SKM-1 (cell line): ENCODE measurements at regions not wholly inside any gene's neighbourhood (a gene's known extent, or its start where the extent isn't known, plus 50 kb on each side); places are given as distances from the start of the nearest gene placed in this dataset.

Experiments
- DNase-seq: peaks from one replicate; lab custom pipeline; 2025; ENCODE audit not compliant: unreplicated experiment; lab: John Stamatoyannopoulos, UW

- no peak for DNase-seq
Measured at GRCh38 chr6:113385020-113385431, 472.1 kb upstream of the MARCKS start.

DNA sequence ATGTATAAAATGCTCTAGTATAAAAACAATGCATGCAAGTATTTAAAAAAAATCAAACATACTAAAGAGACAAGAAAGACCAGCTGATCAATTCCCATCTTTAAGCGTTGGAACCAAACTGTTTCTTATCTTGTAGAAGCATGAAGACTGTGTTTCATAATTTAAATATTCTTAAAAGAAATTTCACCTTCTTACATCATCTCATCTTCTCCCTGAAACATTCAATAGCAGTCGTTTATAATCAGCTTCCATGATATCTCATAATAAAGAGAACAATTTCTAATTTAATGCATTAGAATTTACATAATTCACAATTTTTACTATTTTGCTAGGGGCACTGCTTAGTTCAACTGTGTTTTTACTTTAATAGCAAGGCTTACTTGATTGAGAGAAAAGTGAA is 468.1 kb upstream of the MARCKS start:
- no peak for DNase-seq

- DNase-seq: no peak
Measured at GRCh38 chr6:113392551-113393055, 464.5 kb upstream of the MARCKS start.

GRCh38 chr6:113394216-113394615 is 462.9 kb upstream of the MARCKS start:
- DNase-seq: no peak

DNA sequence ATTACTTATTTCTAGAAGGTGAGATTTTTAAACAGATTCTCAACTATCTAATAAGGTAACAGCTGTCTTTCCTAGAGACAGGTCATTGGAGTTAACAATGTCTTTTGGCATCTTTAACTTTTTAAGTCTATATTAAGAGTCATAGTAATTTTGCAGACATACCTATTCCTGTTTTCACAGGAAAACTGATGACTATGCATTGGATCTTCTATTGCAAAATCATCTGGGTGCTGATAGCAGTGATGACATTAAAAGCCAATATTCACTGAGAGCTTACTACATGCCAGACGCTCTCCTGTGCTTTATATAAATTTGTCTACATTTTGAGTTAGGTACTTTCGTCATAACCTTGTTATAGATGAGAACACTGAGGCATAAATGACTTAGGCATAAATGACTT is 462.4 kb upstream of the MARCKS start:
- no peak for DNase-seq

GRCh38 chr6:113396730-113397129 is 460.4 kb upstream of the MARCKS start:
- no peak for DNase-seq

DNA sequence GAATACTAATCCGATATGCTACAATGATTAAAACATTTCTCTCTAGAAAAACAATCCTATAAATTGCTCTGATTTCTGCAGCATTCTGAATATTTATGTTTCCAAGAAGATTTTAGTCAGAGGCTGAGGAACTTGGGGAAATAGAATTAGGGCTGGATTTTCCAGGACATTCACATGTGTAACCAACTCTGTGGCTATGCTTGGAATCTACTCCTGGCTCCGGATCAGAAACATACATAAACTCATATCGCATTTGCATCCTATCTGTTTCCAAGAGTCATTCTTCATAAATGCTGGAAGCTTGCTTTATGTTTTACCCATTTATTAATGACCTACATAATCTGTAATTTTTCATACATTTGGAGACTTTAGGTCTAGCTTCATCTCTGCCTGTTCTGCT is 459.9 kb upstream of the MARCKS start:
- DNase-seq: no peak

DNA sequence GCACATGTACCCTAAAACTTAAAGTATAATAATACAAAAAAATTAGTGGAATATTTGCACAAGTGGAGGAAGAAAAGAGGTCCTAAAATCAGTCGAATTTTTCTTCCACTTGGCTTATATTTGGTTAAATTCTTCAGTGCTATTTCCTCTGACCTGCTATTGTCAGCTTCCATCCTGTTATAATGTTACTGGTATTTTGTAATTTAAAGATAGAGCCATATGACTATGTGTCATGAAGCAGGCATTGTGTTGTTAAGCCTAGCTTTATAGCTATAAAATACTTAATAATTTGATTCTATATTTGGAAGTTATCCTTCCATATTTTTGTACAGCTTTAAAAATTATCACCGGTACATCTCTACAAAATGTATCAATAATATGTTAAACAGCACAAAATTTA is 455.9 kb upstream of the MARCKS start:
- DNase-seq: no peak

DNA sequence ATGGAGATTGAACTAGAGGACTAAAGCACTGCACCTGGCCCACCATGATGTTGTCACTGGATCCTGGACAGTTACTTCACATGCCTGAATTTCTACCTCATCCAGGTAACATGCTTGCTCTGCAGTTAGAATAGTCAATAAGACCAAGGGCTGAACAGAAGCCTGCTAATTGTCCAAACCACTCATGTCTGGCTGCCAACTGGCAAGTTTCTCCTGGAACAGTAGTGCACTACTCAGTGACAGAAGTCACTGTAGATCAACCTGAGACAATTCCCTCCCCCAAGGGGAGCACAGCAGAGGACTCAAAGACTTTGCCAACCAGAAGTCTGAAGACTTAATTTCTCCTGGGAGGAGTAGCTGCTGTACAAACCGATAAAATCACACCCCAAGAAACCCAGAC is 454.6 kb upstream of the MARCKS start:
- no peak for DNase-seq

DNA sequence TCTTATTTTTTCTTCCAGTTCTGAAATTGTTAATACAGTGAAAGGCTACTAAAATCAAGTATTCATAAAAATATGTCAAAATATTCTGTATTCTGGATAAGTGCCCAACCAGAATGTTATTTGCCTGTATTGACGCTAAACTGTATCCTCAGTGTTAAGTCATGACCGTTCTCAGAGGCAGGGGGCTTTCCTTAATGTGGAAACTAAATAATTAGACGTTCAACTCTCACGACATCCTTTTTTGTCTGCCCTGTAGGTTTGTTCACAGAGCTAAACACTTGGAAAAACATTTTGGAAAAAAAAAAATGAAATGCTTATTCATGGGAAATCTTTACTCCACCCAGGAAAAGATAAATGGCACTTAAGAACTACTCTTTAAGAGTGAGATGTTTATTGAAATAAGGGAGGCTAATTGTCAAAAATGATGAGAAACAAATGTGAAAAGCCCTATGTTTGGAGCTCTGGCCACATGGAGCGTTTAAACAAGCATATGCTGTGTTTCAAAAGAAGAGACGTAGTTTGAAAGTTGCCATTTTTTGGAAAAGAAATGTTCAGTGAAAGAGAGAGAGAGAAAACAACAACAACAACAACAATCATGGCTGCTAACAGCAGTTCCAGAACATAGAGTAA is 453.1 kb upstream of the MARCKS start:
- DNase-seq: no peak

GRCh38 chr6:113405326-113406047 is 451.7 kb upstream of the MARCKS start:
- no peak for DNase-seq

- no peak for DNase-seq
Measured at GRCh38 chr6:113406048-113406695, 451.0 kb upstream of the MARCKS start.

- no peak for DNase-seq
Measured at GRCh38 chr6:113411011-113411410, 446.1 kb upstream of the MARCKS start.

DNA sequence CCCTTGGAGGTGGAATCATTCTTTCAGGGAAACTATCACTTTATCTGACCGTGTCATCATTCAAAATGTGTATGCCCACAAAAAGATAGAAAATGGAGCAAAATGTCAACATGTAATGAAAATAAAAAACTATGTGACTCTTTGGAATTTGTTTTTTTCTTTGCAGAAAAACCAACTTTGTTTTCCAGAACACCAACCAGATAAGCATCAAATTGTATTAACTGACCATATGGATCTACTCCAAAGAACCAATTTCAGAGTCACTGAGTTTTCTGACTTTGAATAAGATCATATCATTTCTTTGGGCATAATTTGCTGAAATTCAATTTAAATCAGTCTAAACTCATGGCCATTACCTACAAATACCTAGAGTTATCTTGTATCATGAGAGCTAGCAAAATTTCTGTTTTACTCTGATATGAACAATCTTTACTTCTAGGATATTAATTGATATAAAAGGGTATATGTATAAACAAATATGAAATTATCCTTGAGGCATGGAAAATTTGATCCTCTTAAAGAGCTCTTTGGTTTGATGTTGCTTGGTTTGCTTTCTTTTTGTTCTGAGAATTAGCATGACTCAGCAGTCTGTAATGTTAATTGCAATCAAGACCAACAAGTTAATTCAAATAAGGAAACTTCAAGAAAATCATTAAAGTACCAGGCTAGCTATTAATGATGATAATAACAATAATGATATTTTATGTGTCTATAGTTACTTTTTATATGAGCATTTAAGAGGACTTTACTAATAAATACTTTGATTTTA is 444.4 kb upstream of the MARCKS start:
- no peak for DNase-seq

DNA sequence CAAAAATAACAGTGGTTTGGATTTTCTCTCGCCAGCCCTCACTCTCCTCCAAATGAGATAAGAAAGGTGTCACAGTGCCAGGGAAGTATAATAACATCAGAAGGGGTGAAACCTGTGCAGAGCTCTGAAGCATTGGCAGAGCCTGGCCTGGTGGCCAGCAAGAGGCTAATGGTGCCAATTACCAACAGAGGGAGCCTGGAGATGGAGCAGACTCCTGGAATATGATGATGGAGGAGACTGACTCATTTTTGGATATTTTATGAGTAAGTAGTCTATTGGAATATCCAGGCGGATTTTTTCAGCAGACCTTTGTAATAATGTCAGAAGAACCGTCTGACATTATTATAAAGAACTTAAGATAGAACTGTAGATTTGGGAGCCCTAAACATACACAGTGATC is 442.6 kb upstream of the MARCKS start:
- no peak for DNase-seq

GRCh38 chr6:113416170-113416569 is 441.0 kb upstream of the MARCKS start:
- no peak for DNase-seq

- DNase-seq: no peak
Measured at GRCh38 chr6:113420290-113420689, 436.9 kb upstream of the MARCKS start.

GRCh38 chr6:113421997-113422396 is 435.1 kb upstream of the MARCKS start:
- DNase-seq: no peak

GRCh38 chr6:113423956-113424355 is 433.2 kb upstream of the MARCKS start:
- no peak for DNase-seq

- no peak for DNase-seq
Measured at GRCh38 chr6:113425977-113426660, 431.0 kb upstream of the MARCKS start.

DNA sequence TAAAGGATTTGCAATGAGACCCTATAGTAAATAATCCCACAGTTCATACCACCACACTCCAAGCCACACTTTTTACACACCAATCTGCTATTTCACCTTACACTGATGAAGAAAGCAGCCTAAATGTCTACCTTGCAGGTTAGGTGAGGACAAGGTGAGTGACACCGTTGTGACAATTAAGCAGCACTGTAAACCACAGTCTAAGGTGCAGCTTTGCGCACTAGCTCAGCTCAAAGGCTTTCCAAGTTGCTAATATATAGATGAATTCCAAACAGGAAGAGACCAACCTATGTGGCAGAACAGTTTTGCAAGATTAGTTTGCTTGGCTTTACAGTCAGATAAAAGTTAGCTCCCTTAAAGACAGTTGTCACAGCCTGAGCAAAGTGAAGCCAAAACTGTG is 429.5 kb upstream of the MARCKS start:
- DNase-seq: no peak
